GM12872 (cell line): ENCODE measurements at regions not wholly inside any gene's neighbourhood (a gene's known extent, or its start where the extent isn't known, plus 50 kb on each side); places are given as distances from the start of the nearest gene placed in this dataset.

Experiments
- CTCF ChIP-seq: IDR thresholded peaks from 3 replicates; pipeline ENCODE4 v1.5.1; 2011; ENCODE audit warnings: low read depth, mild to moderate bottlenecking, low read length, moderate library complexity; ENCODE audit not compliant: insufficient read depth

DNA sequence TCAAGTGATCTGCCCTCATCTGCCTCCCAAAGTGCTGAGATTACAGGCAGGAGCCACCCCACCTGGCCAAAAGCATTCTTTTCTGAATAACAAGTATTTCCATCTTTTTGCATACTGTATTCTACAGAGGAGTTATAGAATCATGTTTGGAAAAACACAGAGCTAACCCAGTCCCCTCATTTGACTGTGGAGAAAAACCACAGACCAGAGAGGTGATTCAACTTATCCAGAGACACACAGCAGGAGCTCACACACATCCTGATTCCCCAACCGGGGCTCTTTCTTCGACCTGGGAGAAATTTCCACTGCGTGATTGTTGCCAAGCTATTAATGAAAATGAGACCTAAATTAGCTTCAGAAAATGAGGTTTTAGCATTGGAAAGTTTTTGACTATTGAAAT lies 176.1 kb upstream of the TLE3 start:
- TF ChIP-seq CTCF: no peak

DNA sequence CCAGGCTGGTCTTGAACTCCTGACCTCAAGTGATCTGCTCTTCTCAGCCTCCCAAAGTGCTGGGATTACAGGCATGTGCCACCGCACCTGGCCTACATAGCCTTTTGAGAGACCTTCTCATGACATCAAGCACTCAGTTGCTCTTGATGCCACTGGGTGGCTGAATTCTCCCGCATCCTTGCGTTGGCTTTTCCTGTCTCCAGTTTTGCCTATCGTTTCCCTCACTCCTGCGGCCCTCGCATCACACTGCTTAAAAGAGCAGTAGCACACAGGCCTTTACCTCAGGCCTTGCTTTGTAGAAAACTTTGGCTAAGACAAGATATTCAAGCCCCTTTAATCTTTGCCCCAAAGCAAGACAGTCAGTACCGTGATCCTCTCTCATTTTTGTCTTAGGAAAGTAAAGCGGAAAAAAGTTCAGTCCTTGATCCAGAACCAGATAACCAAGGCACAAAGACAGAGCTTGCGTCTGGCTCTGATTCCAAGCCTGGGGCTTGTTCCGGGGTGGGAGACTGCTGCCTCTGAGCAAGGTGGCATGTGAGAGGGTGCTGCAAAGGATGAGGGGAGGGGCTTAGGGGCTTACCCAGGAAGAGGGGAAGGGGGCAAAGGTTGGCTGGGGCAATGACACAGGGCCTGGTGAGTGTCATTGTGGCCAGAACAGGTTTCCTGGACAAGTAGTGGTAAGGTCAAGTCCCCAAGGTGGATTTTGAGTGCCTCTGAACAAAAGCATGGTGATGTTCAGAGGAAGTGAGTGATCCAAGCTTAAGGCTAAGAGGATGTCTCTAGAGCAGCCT lies 175.0 kb upstream of the TLE3 start:
- TF ChIP-seq CTCF: no peak

GRCh38 chr15:70271422-70272088 lies 173.8 kb upstream of the TLE3 start:
- no peak for TF ChIP-seq CTCF

GRCh38 chr15:70270752-70271111 lies 173.0 kb upstream of the TLE3 start:
- TF ChIP-seq CTCF: no peak

- no peak for TF ChIP-seq CTCF
These were observed 172.5 kb upstream of the TLE3 start for GRCh38 chr15:70269991-70270751.

DNA sequence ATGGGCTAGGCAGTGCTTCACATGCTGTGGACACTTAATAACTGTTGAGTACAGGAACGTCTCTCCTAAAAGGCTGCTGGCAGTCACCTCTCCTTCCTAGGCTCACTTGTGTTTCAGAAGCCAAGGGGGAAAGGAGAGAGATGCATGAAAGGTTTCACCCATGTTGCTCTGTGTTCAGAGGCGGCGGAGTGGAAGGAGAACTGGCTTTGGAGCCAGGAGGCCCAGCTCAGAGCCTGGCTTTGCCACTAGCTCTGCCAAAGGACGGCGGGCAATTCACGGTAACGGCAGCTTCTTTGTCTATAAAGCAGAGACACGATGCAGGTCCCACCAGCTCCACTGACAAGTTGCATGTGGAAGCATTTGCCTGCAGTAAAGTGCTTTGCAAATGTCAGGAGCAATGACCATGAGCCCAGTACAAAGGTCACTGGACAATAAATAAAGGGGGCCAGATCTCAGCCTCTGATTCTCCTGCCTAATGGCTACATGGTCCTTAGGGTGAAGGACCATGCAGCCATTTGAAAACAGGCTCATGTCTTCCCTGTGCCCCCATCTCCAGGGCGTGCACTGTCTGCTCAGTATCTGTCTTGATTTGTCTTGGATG lies 171.7 kb upstream of the TLE3 start:
- TF ChIP-seq CTCF: no peak

DNA sequence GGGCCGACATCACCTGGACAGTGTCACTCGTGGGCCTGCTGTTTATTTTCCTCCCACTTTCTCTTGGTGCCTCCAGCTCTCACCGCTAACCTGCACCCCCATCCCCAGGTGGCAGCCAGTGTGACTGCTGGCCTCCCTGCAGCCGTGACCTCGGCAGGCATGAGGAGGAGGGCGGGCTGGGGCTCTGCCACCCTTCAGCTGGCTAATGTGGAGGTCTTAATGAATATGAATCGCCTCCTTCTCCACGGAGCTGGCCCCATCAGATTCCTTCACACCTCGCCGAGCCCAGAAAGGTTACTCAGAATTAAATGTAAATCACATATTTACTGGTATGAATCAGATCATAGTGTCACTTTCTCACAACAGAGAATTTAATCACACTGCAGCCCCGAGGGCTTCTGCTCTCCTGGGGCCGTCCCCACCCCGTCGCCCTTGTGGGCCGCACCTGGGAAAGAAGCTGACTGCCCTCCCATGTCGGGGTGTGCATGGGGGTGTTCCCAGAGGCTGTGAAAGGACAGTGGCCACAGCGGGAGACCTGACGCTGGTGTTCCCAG lies 171.1 kb upstream of the TLE3 start:
- TF ChIP-seq CTCF: no peak
